Body of pancreas (tissue), 4 donors: ENCODE measurements at regions not wholly inside any gene's neighbourhood (a gene's known extent, or its start where the extent isn't known, plus 50 kb on each side); places are given as distances from the start of the nearest gene placed in this dataset.

Experiments used
- CTCF ChIP-seq, 7 experiments: fragments of 450-650 bp in 4 of 7; fragments of 200-600 bp in 3 of 7; sonication (generic) in 3 of 7; IDR thresholded peaks; one replicate each; pipeline ENCODE4 v1.5.1; 2016 to 2019; ENCODE audit warnings: antibody characterized with exemption in 7 of 7
- POLR2A ChIP-seq, 3 donors: fragments of 450-650 bp; IDR thresholded peaks; one replicate each; pipeline ENCODE4 v1.6.1; 2016; ENCODE audit warnings: antibody characterized with exemption in 3 of 3, mild to moderate bottlenecking in 2 of 3

- no peak for TF ChIP-seq CTCF (IDR thresholded peaks at IDR 0.05)
- TF ChIP-seq POLR2A (IDR thresholded peaks at IDR 0.05), result no peak
These were observed 821.9 kb upstream of the SLC35B3 start for GRCh38 chr6:9257215-9257614.
